Fibroblast of upper back skin (primary cell): ENCODE measurements at regions not wholly inside any gene's neighbourhood (a gene's known extent, or its start where the extent isn't known, plus 50 kb on each side); places are given as distances from the start of the nearest gene placed in this dataset.

Source experiments
- DNase-seq: peaks from one replicate; pipeline ENCODE4 v3.0.0-alpha.2; 2013

DNA sequence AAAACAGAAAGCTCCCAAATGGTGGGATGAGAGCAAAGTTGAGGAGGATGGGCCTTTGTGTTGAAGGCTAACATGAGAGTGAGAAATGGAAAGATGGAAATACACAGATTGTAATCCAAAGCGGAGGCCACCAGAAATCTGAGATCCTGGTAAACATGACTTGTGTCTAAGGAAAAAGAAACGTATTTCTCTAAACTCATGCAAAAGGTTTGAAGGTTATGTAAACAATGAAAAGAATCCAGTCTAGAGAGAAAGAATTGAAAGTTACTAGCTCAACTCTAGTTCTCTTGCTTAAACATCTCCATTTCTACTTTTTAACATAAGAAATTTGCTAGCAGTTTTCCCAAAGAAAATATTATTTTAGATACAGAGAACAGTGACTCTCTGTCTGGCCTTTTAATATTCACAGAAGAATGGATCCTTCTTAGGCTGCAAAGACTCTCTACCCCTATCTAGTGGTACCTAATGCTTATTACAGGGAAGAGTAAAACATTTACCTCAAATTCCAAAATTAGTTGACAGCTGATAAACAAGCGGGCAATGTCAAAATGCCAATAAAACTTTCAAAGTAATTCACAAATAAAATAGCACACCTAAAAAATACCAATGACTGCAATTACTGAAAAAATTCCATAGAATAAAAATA, 75.8 kb upstream of the SOX5 start:
- DNase-seq, result no peak

- DNase-seq, result no peak
Observed at GRCh38 chr12:24023081-24023480, 73.6 kb upstream of the SOX5 start.

- no peak for DNase-seq
Observed at GRCh38 chr12:24021164-24021502, 71.7 kb upstream of the SOX5 start.

DNA sequence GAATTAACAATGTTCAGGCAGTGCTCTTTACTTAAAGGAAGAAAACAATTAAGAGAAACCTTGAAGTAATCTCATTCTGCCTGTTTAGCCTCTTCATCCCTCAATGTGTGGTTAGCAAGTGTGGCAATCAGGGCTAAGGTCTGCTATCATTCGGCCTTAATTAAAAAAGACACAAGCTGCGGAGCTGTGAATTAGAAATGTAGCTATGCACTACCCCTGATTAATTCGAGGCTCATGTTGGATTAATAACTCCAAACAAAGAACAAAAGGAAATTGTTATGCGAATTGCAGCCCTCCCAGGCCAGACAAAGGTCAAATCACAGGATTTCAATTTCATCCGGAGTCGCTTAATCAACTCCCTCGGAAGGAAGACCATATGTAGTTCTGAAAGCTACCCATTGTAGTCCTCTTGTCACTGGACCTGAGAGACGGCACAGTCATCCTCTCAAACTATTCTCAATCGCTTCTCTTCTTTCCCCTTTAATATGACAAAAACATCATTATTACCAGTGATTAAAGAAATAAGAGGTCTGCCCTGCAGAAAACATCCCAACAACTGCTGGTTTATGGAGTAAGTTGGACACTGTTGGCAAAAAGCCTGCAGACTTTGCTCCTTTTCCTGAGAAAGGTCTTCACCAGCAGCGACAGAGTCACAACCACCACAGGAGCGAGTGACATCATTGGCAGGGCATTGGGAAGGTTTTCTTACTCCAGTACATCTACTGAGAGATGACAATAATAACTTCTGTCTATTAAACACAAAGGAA, 71.1 kb upstream of the SOX5 start:
- DNase-seq, result no peak

GRCh38 chr12:24015833-24016160, 66.3 kb upstream of the SOX5 start:
- no peak for DNase-seq

DNA sequence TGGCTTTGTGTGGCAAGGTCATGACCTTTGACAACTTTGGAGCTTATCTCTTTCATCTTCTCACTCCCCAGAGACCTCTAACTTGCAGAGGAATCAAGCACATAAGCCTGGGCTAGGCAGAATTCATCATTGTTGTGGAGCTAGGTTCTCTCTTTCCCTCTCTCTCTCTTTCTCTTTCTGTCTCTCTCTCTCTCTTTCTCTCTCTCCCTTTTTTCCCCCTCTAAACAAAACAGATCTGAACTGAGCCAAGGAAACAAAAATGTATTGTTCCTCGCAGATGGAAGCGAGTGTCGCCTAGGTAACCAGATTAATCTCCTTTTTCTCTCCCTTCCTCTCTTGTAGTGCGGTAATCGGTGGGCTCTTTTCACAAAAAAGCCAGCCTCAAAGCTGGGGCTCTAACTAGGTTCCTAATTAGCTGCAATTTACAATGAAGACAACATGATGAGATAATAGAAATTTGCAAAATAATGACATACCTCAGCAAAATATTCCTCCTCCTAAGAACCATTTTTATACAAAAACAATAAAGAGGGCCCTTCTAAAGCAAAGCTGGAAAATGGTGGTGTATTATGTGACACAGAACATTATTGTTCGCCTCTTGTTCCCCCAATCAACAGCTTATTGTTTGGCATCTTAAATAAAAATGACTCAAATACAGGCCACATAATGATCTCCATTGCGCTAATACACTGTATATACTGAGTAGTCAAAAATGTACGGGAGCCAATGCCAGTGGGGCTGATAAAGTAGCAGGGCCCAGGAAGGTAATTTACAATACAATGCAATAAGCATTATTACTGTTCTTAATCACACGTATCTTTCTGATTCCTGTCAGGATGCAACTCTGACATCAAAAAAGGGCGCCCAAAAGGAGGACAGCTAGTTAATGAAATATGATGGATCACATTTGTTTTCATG, 65.7 kb upstream of the SOX5 start:
- DNase-seq, result no peak

DNA sequence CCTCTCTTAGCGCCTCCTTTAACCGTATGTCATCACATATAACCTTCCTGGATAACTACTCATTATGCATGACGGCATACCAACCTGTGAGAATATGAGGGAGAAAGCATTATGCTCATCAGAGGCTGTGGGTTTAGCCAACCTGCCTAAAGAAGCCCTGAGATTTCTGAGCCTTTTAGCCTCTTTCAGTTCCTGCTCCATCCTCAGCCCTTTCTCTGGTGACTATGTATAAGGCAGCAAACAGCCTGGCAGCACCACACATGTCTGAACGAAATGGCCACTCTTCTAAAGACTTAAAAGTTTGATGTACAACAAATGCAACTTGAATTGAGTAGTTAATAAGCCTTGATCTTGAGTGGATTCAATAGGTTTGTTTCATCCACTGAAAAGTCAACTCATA, 64.8 kb upstream of the SOX5 start:
- no peak for DNase-seq

DNA sequence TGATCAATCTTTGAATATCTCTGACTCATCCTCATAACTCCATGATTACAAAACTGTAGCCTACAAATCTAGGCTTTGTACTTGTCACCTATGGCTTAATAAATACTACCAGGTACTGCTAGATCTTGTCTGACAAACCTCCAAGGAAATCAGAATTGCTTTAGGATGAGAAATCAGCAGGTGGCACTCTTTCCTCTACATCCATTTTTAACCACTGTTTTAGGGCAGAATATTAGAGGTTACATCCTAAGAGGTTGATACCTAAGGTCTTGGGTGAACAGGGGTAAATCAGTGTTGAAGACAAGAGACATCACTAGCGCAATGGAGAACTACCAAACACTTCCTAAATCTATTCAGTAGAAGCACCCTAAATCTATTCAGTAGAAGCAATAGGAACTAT, 63.1 kb upstream of the SOX5 start:
- DNase-seq, result peak; percentile 8

- no peak for DNase-seq
Observed at GRCh38 chr12:24011927-24012507, 62.5 kb upstream of the SOX5 start.

GRCh38 chr12:24008166-24008565, 58.7 kb upstream of the SOX5 start:
- DNase-seq, result no peak
